ENCODE measurements at regions not wholly inside any gene's neighbourhood (a gene's known extent, or its start where the extent isn't known, plus 50 kb on each side); places are given as distances from the start of the nearest gene placed in this dataset.

- Histone ChIP-seq H3K4me3 (no peak overlapping the region), H3K27ac (no peak overlapping the region)
- no peak for DNase-seq (ENCODE audit: low spot score)
- no peak for TF ChIP-seq CTCF (IDR thresholded peaks at IDR 0.05)
Observed at GRCh38 chr11:80048513-80048912, 607.7 kb upstream of the TENM4 start.

DNA sequence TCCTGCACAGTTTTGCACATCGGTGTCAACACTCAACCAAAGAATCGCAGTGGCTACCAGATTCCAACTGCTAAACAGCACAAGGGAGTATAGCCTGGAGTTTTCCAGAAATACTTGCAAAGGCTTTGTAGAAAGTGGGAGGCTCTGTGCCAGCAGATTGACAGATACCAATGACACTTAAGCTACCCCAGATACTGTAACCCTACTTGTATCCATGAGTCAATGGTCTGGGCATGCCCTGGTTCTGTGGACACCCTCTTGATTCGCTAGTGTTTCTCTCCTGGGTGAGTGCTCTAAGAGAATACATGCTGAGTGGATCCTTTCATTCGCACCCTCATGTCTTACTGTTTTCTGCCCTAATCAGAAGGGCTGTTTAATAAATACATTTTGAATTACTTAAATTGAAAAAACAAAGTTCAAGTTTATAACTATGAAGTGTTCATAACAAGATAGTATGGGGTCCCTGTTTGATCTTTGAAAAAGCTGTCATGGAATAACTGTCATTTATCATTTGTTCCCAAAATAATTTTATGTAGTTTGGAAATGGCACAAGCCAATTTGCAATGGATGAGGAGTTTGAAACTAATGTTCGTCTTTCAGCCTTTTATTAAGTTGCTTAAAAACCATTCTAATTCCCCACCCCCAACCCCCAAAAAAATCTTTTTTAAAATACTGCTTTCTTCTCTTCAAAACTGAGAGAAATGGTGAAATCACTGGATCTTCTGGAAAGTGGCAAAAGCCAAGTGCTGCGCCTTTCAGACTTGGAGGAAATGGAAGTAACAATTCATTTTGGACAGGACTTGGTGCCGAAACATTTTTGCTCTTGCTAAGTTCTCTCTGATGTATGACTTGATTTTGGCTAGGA is 600.5 kb upstream of the TENM4 start:
- no peak for TF ChIP-seq CTCF (IDR thresholded peaks at IDR 0.05)
- H3K27ac ChIP-seq: no peak overlapping the region
- H3K4me3 ChIP-seq: no peak overlapping the region
- no peak for DNase-seq (ENCODE audit: low spot score)

DNA sequence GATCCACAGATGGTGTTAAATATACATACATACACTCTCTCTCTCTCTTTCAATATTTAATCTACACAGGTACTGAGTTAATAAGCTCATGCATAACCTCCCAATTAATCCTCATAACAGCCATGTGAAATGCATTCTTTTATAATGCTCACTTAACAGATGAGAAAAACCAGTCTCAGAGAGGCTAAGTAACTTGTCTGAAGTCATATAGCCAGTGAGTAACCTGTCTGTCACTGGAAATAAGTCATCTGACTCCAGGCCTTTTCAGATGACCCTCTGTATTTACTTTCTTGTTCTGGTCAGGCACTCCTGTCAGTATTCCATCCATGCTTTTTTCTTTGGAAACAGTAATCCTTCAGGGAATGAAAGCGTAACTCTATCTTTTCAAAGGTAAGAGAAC is 594.0 kb upstream of the TENM4 start:
- H3K4me3 ChIP-seq: no peak overlapping the region
- no peak for DNase-seq (ENCODE audit: low spot score)
- no peak for TF ChIP-seq CTCF (IDR thresholded peaks at IDR 0.05)
- no peak overlapping the region for H3K27ac ChIP-seq

DNA sequence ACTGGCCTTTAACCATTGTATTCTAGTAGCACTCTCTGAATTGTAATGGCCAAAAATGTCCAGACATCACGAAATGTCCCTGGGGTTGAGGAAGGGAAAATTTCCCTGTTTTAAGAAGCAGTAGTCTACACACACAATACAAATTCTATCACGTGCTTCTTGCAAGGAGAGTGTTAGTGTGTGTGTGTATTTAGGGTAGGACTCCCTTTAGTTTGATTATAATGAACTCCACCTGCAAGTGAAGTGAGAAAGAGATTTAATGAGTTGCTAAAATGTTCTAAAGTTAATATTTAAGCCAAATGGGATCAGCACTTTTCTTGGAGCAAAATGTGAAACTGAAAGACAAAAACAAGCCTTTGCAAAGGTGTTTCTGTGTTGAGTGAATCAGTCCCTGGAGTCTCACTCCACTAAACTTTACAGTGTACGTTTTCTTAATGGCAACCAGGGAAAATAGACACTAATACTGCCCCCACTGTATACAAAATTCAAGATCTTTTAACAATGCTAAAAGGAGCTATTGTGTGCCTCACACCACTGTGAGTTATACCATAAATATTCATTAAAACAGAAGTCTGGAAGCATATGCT is 590.3 kb upstream of the TENM4 start:
- DNase-seq (ENCODE audit: low spot score): no peak
- H3K4me3 ChIP-seq: no peak overlapping the region
- no peak for TF ChIP-seq CTCF (IDR thresholded peaks at IDR 0.05)
- no peak overlapping the region for H3K27ac ChIP-seq

DNA sequence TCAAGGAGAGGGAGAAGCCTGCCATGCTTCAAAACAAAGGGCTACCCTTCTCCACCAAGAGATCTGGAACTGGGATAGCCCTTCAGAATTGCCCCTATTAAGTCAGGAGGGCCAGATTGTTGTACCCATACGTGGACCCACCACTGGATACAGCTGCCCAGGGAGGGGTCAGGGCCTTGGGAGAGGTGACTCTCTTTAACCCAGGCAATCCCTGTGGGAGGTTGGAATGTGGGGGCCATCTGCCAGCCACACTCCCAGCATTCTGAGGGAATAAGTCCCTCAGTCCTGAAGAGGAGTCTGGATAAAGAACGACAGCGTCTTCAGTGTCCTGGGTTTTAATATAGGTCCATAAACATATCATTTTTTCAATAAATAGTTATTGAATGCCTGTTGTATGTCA is 588.2 kb upstream of the TENM4 start:
- Histone ChIP-seq H3K4me3 (no peak overlapping the region), H3K27ac (no peak overlapping the region)
- DNase-seq (ENCODE audit: low spot score): no peak
- no peak for TF ChIP-seq CTCF (IDR thresholded peaks at IDR 0.05)

DNA sequence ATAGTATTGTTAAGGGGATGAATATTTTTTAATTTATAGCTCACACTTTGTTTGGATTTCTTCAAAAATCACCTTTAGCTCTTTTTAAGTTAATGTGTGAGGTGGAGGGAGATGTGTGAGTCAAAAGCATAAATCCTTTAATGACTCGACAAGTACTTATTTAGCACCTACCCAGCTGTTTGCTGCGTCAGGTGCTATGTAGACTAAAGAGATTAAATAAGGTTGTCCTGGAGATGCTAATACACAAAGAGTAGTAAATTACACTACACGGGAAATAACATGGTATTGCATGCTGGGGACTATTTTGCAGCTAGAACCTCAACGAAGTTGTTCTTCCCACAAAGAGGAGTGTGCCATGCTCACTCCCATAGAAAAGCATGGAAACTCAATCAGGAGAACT is 583.3 kb upstream of the TENM4 start:
- no peak for DNase-seq (ENCODE audit: low spot score)
- H3K27ac ChIP-seq: no peak overlapping the region
- TF ChIP-seq CTCF (IDR thresholded peaks at IDR 0.05): no peak
- H3K4me3 ChIP-seq: no peak overlapping the region

DNA sequence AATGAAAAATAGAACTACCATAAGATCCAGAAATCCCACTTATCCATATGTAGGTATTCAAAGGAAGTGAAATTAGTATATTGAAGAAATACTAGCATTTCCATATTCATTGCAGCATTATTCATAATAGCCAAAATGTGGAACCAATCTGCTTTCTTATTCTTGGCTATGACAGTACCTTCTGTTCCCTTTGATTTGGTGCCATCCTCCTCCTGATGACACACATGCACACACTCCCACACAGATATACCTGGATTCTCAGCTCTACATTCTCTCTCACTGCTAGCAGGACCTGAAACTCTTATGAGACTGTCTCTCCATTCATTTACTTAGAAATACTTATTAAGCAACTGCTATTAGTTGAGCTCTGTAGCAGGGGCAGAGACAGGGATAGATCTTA is 582.6 kb upstream of the TENM4 start:
- no peak for TF ChIP-seq CTCF (IDR thresholded peaks at IDR 0.05)

More for the DNA sequence above, 582.6 kb upstream of the TENM4 start:
- H3K27ac ChIP-seq: no peak overlapping the region
- DNase-seq (ENCODE audit: low spot score): no peak
- no peak overlapping the region for H3K4me3 ChIP-seq

Measured in coronary artery (tissue), 2 donors.